Large intestine (tissue), 3 donors: ENCODE measurements at regions not wholly inside any gene's neighbourhood (a gene's known extent, or its start where the extent isn't known, plus 50 kb on each side); places are given as distances from the start of the nearest gene placed in this dataset.
A peak's percentile ranks its signal among the peaks of the same experiment; 100 is the strongest.

ENCODE experiments used
- DNase-seq, 2 donors: peaks; one replicate each; pipeline versions ENCODE4 v3.0.0 to v3.0.0-alpha.2; 2013
- H3K27ac ChIP-seq: one replicate; pipeline ENCODE4 v1.5.1; 2013; ENCODE audit warnings: low read length
- H3K27me3 ChIP-seq: 2 replicates; pipeline ENCODE4 v1.6.1; 2013; ENCODE audit warnings: low read length; ENCODE audit not compliant: control insufficient read depth, insufficient read depth
- H3K36me3 ChIP-seq: 2 replicates; pipeline ENCODE4 v1.6.1; 2013; ENCODE audit warnings: low read length; ENCODE audit not compliant: control insufficient read depth, insufficient read depth
- H3K4me1 ChIP-seq: one replicate; pipeline ENCODE4 v1.6.1; 2013; ENCODE audit warnings: low read length; ENCODE audit not compliant: control insufficient read depth, insufficient read depth
- H3K4me3 ChIP-seq: one replicate; pipeline ENCODE4 v1.5.1; 2013; ENCODE audit warnings: low read length
- H3K9me3 ChIP-seq: one replicate; pipeline ENCODE4 v1.6.1; 2013; ENCODE audit warnings: mild to moderate bottlenecking, low read depth, low read length, moderate library complexity; ENCODE audit not compliant: control insufficient read depth
- WGBS: methylation state at CpG from one replicate; pipeline ENCODE4 v1.1.5; 2013; ENCODE audit warnings: low lambda C conversion rate; ENCODE audit not compliant: insufficient coverage; 5-methylcytosine and 5-hydroxymethylcytosine counted together

GRCh38 chr3:30184091-30184810 lies 422.1 kb upstream of the TGFBR2 start:
- Histone ChIP-seq H3K4me1 (no peaks in the 10 kb centered on the region), H3K27ac (no peak overlapping the region), H3K4me3 (no peak overlapping the region), H3K27me3 (no peaks in the 10 kb centered on the region), H3K9me3 (no peaks in the 10 kb centered on the region), H3K36me3 (no peaks in the 10 kb centered on the region)
- no CpG with 5 or more reads among the region's 1 CpG for WGBS
- DNase-seq: no peak

DNA sequence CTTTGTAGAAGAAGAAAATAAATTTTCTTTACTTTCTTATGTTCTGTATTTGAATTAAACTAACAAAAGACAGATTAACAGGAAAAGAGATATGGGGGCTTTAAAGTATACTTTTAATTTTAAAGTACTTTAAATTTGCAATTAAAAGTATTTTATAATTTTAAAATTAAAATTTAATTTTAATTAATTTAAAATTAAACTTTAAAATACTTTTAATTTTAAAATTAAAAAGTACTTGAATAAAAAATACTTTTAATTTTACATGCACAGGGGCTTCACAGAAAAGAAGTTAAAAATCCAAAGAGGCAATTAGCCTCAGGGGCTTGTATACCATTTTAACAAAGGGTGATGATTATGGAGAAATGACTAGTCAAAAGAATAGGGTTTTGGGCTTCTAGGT lies 420.5 kb upstream of the TGFBR2 start:
- Histone ChIP-seq H3K4me3 (no peak overlapping the region), H3K4me1 (no peaks in the 10 kb centered on the region), H3K27me3 (no peaks in the 10 kb centered on the region), H3K27ac (no peak overlapping the region), H3K36me3 (no peaks in the 10 kb centered on the region), H3K9me3 (no peaks in the 10 kb centered on the region)
- DNase-seq: no peak

DNA sequence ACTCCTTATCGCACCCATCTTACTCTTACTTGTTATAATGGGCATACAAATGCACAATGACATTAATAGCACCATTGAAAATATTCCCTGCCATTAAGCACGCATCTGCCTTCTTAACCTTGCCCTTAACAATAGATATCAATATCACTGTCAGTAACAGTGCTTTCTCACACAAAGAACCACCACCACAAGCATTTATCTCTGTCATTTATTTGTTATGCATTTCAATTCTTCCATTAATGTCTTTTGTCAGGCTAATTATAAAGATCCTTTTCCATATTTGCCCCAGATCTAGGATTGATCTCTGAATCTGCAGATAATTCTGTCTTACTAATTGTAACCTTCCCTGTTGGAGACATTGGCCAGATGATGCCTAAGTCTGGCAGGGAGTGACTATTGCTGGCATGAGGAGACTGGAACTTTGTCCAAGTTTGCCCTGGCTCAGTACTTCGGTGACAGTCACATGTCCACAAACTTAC lies 419.6 kb upstream of the TGFBR2 start:
- WGBS: 100% methylated on average over 1 of the region's 3 CpGs
- DNase-seq: no peak
- H3K9me3 ChIP-seq: no peaks in the 10 kb centered on the region

GRCh38 chr3:30187366-30187765 lies 419.0 kb upstream of the TGFBR2 start:
- Histone ChIP-seq H3K4me1 (no peaks in the 10 kb centered on the region), H3K9me3 (no peaks in the 10 kb centered on the region), H3K27me3 (no peaks in the 10 kb centered on the region), H3K4me3 (no peak overlapping the region), H3K36me3 (no peaks in the 10 kb centered on the region), H3K27ac (no peak overlapping the region)
- 100% methylated on average over 1 of the region's 2 CpGs for WGBS
- no peak for DNase-seq

More for the DNA sequence above, 419.6 kb upstream of the TGFBR2 start:
- Histone ChIP-seq H3K27me3 (no peaks in the 10 kb centered on the region), H3K4me1 (no peaks in the 10 kb centered on the region), H3K4me3 (no peak overlapping the region), H3K27ac (no peak overlapping the region), H3K36me3 (no peaks in the 10 kb centered on the region)

- no peak overlapping the region for H3K27ac ChIP-seq
- H3K36me3 ChIP-seq: no peaks in the 10 kb centered on the region
- H3K4me3 ChIP-seq: no peak overlapping the region
- no peaks in the 10 kb centered on the region for H3K27me3 ChIP-seq
- WGBS: no CpG with 5 or more reads among the region's 1 CpG
- no peaks in the 10 kb centered on the region for H3K9me3 ChIP-seq
- no peak for DNase-seq
- H3K4me1 ChIP-seq: peaks cover 8% of the 10 kb centered on the region
Observed at GRCh38 chr3:30188713-30189112, 417.7 kb upstream of the TGFBR2 start.

- Histone ChIP-seq H3K4me1 (peaks cover 8% of the 10 kb centered on the region), H3K27me3 (no peaks in the 10 kb centered on the region), H3K27ac (no peak overlapping the region), H3K4me3 (no peak overlapping the region), H3K9me3 (no peaks in the 10 kb centered on the region), H3K36me3 (no peaks in the 10 kb centered on the region)
- 80% methylated on average over 1 of the region's 3 CpGs for WGBS
- no peak for DNase-seq
Observed at GRCh38 chr3:30189900-30190299, 416.5 kb upstream of the TGFBR2 start.

DNA sequence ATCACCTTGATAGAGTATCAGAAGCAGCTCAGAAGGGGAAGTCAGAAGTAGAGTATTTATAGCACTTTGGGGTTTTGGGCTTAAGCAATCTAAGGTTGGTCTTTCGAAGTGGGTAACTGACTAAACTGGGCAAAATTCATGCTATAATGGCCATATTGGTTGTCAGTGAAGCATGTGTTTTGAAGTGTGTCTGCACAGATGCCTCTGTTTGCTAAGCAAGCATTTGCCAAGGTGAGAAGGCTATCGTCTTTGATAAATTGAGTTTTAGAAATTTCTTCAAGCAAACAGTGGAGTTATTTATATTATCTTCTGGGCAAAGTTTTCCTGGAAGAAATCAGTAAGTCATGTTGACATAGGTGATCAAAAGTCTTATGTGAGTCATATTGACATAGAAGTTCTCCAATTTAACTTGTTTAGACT lies 412.8 kb upstream of the TGFBR2 start:
- Histone ChIP-seq H3K27ac (no peak overlapping the region), H3K4me3 (no peak overlapping the region), H3K36me3 (no peaks in the 10 kb centered on the region), H3K4me1 (peaks cover 8% of the 10 kb centered on the region), H3K27me3 (no peaks in the 10 kb centered on the region), H3K9me3 (no peaks in the 10 kb centered on the region)
- peak; percentile 29 to 62 for DNase-seq
- no CpG with 5 or more reads among the region's 2 CpGs for WGBS

GRCh38 chr3:30195352-30195751 lies 411.0 kb upstream of the TGFBR2 start:
- WGBS: no CpG with 5 or more reads among the region's 2 CpGs
- DNase-seq: no peak
- H3K9me3 ChIP-seq: no peaks in the 10 kb centered on the region
- no peak overlapping the region for H3K4me3 ChIP-seq
- H3K36me3 ChIP-seq: no peaks in the 10 kb centered on the region
- no peaks in the 10 kb centered on the region for H3K27me3 ChIP-seq
- H3K4me1 ChIP-seq: peaks cover 8% of the 10 kb centered on the region
- H3K27ac ChIP-seq: no peak overlapping the region

DNA sequence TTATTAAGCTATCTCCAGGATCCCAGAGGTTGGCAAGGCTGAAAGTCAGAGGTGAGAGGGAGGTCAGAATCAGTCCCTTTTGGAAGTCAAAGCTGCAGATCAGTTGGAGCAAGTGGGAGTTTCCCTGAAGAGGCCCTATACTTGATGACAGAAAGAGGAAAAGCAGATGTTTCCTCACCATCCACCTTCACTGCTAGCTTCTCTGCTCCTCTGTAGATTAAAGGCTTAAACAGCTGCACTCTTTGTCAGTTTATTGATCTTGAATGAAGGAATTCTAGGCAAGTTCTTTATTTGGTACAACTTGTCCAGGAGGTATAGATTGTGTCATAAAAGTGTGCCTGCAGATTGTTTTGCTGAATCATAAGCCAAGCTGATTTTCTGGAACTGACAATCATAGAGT lies 408.2 kb upstream of the TGFBR2 start:
- peaks cover 3% of the 10 kb centered on the region for H3K4me1 ChIP-seq
- DNase-seq: no peak
- H3K36me3 ChIP-seq: no peaks in the 10 kb centered on the region
- no peak overlapping the region for H3K27ac ChIP-seq
- no peaks in the 10 kb centered on the region for H3K9me3 ChIP-seq
- H3K27me3 ChIP-seq: no peaks in the 10 kb centered on the region
- no peak overlapping the region for H3K4me3 ChIP-seq

DNA sequence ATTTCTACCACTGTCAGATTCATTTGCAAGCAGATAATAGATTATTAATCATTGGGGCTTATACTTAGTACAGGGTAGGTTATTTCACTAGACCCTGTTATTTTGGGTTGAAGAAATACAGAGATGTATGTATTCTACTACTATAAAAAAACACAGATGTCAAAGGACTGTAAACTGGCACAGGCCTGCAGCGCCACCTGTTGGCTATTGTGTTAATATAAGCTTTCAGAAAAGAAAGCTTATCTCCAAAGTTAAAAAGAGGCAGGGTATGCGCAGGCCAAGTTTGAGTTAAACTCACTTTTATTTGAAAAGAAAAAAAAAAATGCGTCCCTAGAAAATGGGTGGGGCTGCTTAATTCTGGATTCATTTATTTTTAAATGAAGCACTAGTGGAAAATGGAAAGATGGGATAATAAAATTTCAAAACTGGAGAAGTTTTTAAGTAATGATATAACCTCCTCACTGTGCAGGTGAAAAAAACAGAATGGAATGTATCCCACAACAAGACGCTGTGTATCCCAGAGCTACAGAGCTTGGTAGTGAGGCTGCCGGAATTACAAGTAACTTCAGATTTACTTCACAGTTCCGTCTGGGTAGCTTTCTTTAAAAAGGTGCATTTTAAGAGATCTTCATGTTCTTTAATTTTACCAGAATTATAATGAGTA lies 407.2 kb upstream of the TGFBR2 start:
- WGBS: 42% methylated on average over 2 of the region's 6 CpGs
- no peaks in the 10 kb centered on the region for H3K4me1 ChIP-seq
- H3K4me3 ChIP-seq: no peak overlapping the region
- H3K36me3 ChIP-seq: no peaks in the 10 kb centered on the region
- H3K27me3 ChIP-seq: no peaks in the 10 kb centered on the region
- DNase-seq: peak; percentile 23 to 45
- no peaks in the 10 kb centered on the region for H3K9me3 ChIP-seq
- no peak overlapping the region for H3K27ac ChIP-seq

DNA sequence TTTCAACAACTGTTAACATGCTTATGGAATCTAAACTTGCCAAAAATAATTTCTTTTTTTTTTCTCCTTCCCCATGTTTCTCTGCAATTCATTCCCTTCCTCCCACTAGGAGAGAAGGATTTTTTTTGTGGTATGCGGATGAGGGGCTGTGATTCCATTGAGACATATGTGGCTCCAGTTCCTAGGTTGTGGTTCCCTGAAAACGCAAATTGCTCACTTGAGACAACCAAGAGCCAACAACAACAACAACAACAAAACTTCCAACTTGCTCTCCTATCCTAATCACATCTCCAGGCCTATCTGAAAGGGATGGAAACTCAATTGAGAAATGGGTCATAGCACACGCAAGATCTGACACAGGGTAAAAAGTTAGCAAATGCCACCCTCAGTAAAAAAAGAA lies 406.5 kb upstream of the TGFBR2 start:
- no peak overlapping the region for H3K4me3 ChIP-seq
- no peak for DNase-seq
- no peak overlapping the region for H3K27ac ChIP-seq
- no peaks in the 10 kb centered on the region for H3K27me3 ChIP-seq
- H3K9me3 ChIP-seq: no peaks in the 10 kb centered on the region
- no peaks in the 10 kb centered on the region for H3K4me1 ChIP-seq
- H3K36me3 ChIP-seq: no peaks in the 10 kb centered on the region
- WGBS: no CpG with 5 or more reads among the region's 3 CpGs
